ENCODE measurements at regions not wholly inside any gene's neighbourhood (a gene's known extent, or its start where the extent isn't known, plus 50 kb on each side); places are given as distances from the start of the nearest gene placed in this dataset.
"Not testable (repeated sequence)": the region's sequence is repeated elsewhere in the genome, so short reads cannot be mapped to it uniquely, and the experiment has no call there.

- no peak for DNase-seq
These were observed 116.8 kb downstream of the OTOR start for GRCh38 chr20:16864963-16865362.

- DNase-seq = no peak
These were observed 117.2 kb downstream of the OTOR start for GRCh38 chr20:16865406-16865805.

GRCh38 chr20:16873124-16873523 is 125.0 kb downstream of the OTOR start:
- DNase-seq = not testable (repeated sequence)

- no peak for DNase-seq
These were observed 128.9 kb downstream of the OTOR start for GRCh38 chr20:16877053-16877554.

- DNase-seq = no peak
These were observed 137.6 kb downstream of the OTOR start for GRCh38 chr20:16885746-16886145.

GRCh38 chr20:16898433-16898832 is 150.3 kb downstream of the OTOR start:
- no peak for DNase-seq

GRCh38 chr20:16902662-16903061 is 154.5 kb downstream of the OTOR start:
- DNase-seq = no peak

GRCh38 chr20:16904751-16905150 is 156.6 kb downstream of the OTOR start:
- no peak for DNase-seq

- no peak for DNase-seq
These were observed 166.1 kb downstream of the OTOR start for GRCh38 chr20:16914277-16914676.

GRCh38 chr20:16916165-16916564 is 168.0 kb downstream of the OTOR start:
- DNase-seq = no peak

- DNase-seq = no peak
These were observed 169.5 kb downstream of the OTOR start for GRCh38 chr20:16917636-16918035.

GRCh38 chr20:16918366-16918765 is 170.2 kb downstream of the OTOR start:
- no peak for DNase-seq

- DNase-seq = no peak
These were observed 171.7 kb downstream of the OTOR start for GRCh38 chr20:16919841-16920240.

- no peak for DNase-seq
These were observed 174.7 kb downstream of the OTOR start for GRCh38 chr20:16922834-16923233.

GRCh38 chr20:16926626-16927430 is 178.7 kb downstream of the OTOR start:
- no peak for DNase-seq

- no peak for DNase-seq
These were observed 181.6 kb downstream of the OTOR start for GRCh38 chr20:16929756-16930155.

GRCh38 chr20:16930656-16931055 is 182.5 kb downstream of the OTOR start:
- no peak for DNase-seq

- DNase-seq = no peak
These were observed 190.9 kb downstream of the OTOR start for GRCh38 chr20:16939051-16939450.

- no peak for DNase-seq
These were observed 192.5 kb downstream of the OTOR start for GRCh38 chr20:16940701-16941100.

- no peak for DNase-seq
These were observed 193.9 kb downstream of the OTOR start for GRCh38 chr20:16942051-16942450.

- DNase-seq = no peak
These were observed 194.6 kb downstream of the OTOR start for GRCh38 chr20:16942756-16943155.

GRCh38 chr20:16944745-16945144 is 196.6 kb downstream of the OTOR start:
- no peak for DNase-seq

GRCh38 chr20:16945619-16946018 is 197.5 kb downstream of the OTOR start:
- DNase-seq = no peak

- no peak for DNase-seq
These were observed 197.9 kb downstream of the OTOR start for GRCh38 chr20:16946097-16946496.

- no peak for DNase-seq
These were observed 199.3 kb downstream of the OTOR start for GRCh38 chr20:16947479-16947878.
